T-cell (primary cell): ENCODE measurements at regions not wholly inside any gene's neighbourhood (a gene's known extent, or its start where the extent isn't known, plus 50 kb on each side); places are given as distances from the start of the nearest gene placed in this dataset.

ENCODE experiments used
- ATAC-seq, 4 experiments: fragments of 200-7000 bp in 3 of 4; fragments of 150-1000 bp in 1 of 4; cut with Tn5 transposase; replicated peaks in 1 of 4; 1 replicate in 3 of 4; 2 replicates in 1 of 4; pipeline ENCODE4 v1.10.0; 2021; ENCODE audit warnings: moderate library complexity in 3 of 4, mild to moderate bottlenecking in 2 of 4, moderate number of reproducible peaks in 1 of 4
- CTCF ChIA-PET, 2 donors: fragments of 300-600 bp; sonication (Branson Sonifier 250); formaldehyde crosslinking; loops; one replicate each; lab custom pipeline; 2022; ENCODE audit warnings: antibody characterized with exemption in 2 of 2; lab: Charles Lee
- POLR2A ChIA-PET, 2 donors: fragments of 300-600 bp; sonication (Branson Sonifier 250); formaldehyde crosslinking; loops; one replicate each; lab custom pipeline; 2022; ENCODE audit warnings: antibody characterized with exemption in 2 of 2; lab: Charles Lee
- DNase-seq, 35 experiments: peaks; one replicate each; pipeline versions ENCODE4 v3.0.0 to v3.0.0-alpha.2; 2013 to 2023
- H3K27ac ChIP-seq: one replicate; pipeline ENCODE4 v1.5.1; 2013; ENCODE audit warnings: low read length
- H3K27me3 ChIP-seq, 2 experiments: replicated peaks in 1 of 2; 1 replicate in 1 of 2; 2 replicates in 1 of 2; pipeline versions ENCODE4 v1.6.1 to v1.7.0; 2013; ENCODE audit warnings: low read length in 1 of 2, mixed read lengths in 1 of 2; ENCODE audit not compliant: control insufficient read depth in 2 of 2, insufficient read depth in 2 of 2; ENCODE audit errors: extremely low read depth in 1 of 2
- H3K36me3 ChIP-seq, 2 donors: 1 replicate in 1 of 2; 2 replicates in 1 of 2; pipeline versions ENCODE4 v1.6.1 to v1.7.0; 2013; ENCODE audit warnings: low read length in 1 of 2; ENCODE audit not compliant: control insufficient read depth in 2 of 2, insufficient read depth in 1 of 2; ENCODE audit errors: extremely low read depth in 1 of 2
- H3K4me1 ChIP-seq, 2 experiments: 1 replicate in 1 of 2; 2 replicates in 1 of 2; pipeline versions ENCODE4 v1.6.1 to v1.7.0; 2013; ENCODE audit warnings: low read length in 2 of 2, mixed read lengths in 1 of 2; ENCODE audit not compliant: insufficient read depth in 2 of 2, control insufficient read depth in 1 of 2; ENCODE audit errors: extremely low read depth in 1 of 2
- H3K4me3 ChIP-seq, 2 donors: 1 replicate in 1 of 2; 2 replicates in 1 of 2; pipeline versions ENCODE4 v1.5.1 to v1.7.0; 2013; ENCODE audit warnings: mild to moderate bottlenecking in 2 of 2, low read length in 1 of 2, moderate library complexity in 1 of 2; ENCODE audit not compliant: control insufficient read depth in 1 of 2; ENCODE audit errors: extremely low read depth in 1 of 2
- H3K9me3 ChIP-seq: 2 replicates; pipeline ENCODE4 v1.7.0; 2013
- H3K27ac Mint-ChIP-seq, 2 donors: one replicate each; pipeline ENCODE4 v1.8.0; 2020 to 2021; ENCODE audit warnings: mild to moderate bottlenecking in 2 of 2, mixed read lengths in 2 of 2
- H3K27me3 Mint-ChIP-seq, 2 donors: one replicate each; pipeline ENCODE4 v1.8.0; 2021 to 2022; ENCODE audit warnings: mixed read lengths in 2 of 2
- H3K36me3 Mint-ChIP-seq: one replicate; pipeline ENCODE4 v1.8.0; 2021; ENCODE audit warnings: mixed read lengths
- H3K4me1 Mint-ChIP-seq, 3 donors: one replicate each; pipeline ENCODE4 v1.8.0; 2020 to 2022; ENCODE audit warnings: mixed read lengths in 3 of 3, mild to moderate bottlenecking in 1 of 3
- H3K4me3 Mint-ChIP-seq, 3 donors: one replicate each; pipeline ENCODE4 v1.8.0; 2020 to 2022; ENCODE audit warnings: mild to moderate bottlenecking in 3 of 3, mixed read lengths in 3 of 3, moderate library complexity in 3 of 3
- H3K9me3 Mint-ChIP-seq, 3 donors: one replicate each; pipeline ENCODE4 v1.8.0; 2020 to 2022; ENCODE audit warnings: mixed read lengths in 3 of 3
- WGBS: methylation state at CpG from one replicate; pipeline ENCODE4 v1.1.5; 2013; ENCODE audit warnings: missing lambda C conversion rate; ENCODE audit not compliant: insufficient coverage; 5-methylcytosine and 5-hydroxymethylcytosine counted together

- POLR2A ChIA-PET: no interaction called here
- Histone ChIP-seq H3K27ac (no peak overlapping the region), H3K36me3 (no peaks in the 10 kb centered on the region), H3K4me1 (no peaks in the 10 kb centered on the region), H3K27me3 (peaks cover 0 to 3% of the 10 kb centered on the region in 2 experiments), H3K4me3 (no peak overlapping the region), H3K9me3 (no peaks in the 10 kb centered on the region)
- peaks cover 0 to 11% (median 0%) of the 10 kb centered on the region in 3 donors for H3K9me3 Mint-ChIP-seq
- peaks cover 0 to 2% of the 10 kb centered on the region in 2 donors for H3K27me3 Mint-ChIP-seq
- no peak overlapping the region for H3K27ac Mint-ChIP-seq
- 65% methylated on average over 6 of the region's 6 CpGs for WGBS
- no peak overlapping the region for H3K4me3 Mint-ChIP-seq
- ATAC-seq (no peak), DNase-seq (no peak)
- H3K36me3 Mint-ChIP-seq: no peaks in the 10 kb centered on the region
- CTCF ChIA-PET: no interaction called here
- no peaks in the 10 kb centered on the region for H3K4me1 Mint-ChIP-seq
These were observed 972.2 kb upstream of the TMEM132C start for GRCh38 chr12:127294651-127295210.

DNA sequence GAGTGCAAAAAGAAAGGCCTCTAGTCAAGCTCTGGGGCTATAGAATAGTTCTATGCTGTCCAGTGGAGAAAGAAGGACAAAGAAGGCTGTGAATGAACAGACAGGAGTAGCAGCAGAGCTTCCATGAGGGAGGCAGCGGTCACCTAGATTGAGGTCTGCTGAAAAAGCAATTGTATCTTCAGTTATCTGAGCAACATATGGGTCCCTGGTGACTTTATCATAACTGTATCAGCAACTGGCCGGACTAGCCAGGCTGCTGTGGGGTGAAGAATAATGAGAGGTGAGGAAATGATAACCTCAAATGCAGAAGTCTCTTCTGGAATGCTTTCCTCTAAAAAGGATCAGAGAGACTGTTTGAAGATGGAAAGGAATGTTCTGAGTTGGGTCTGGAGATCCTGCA, 971.3 kb upstream of the TMEM132C start:
- Histone ChIP-seq H3K4me3 (no peak overlapping the region), H3K36me3 (no peaks in the 10 kb centered on the region), H3K9me3 (no peaks in the 10 kb centered on the region), H3K4me1 (no peaks in the 10 kb centered on the region), H3K27ac (no peak overlapping the region), H3K27me3 (peaks cover 0 to 3% of the 10 kb centered on the region in 2 experiments)
- ChIA-PET CTCF (no interaction called here), POLR2A (no interaction called here)
- ATAC-seq: no peak
- no peak for DNase-seq
- WGBS: 88% methylated on average over 2 of the region's 2 CpGs
- no peak overlapping the region for H3K4me3 Mint-ChIP-seq
- peaks cover 0 to 11% (median 0%) of the 10 kb centered on the region in 3 donors for H3K9me3 Mint-ChIP-seq
- no peaks in the 10 kb centered on the region for H3K36me3 Mint-ChIP-seq
- no peaks in the 10 kb centered on the region for H3K4me1 Mint-ChIP-seq
- H3K27ac Mint-ChIP-seq: no peak overlapping the region
- H3K27me3 Mint-ChIP-seq: peaks cover 0 to 2% of the 10 kb centered on the region in 2 donors

DNA sequence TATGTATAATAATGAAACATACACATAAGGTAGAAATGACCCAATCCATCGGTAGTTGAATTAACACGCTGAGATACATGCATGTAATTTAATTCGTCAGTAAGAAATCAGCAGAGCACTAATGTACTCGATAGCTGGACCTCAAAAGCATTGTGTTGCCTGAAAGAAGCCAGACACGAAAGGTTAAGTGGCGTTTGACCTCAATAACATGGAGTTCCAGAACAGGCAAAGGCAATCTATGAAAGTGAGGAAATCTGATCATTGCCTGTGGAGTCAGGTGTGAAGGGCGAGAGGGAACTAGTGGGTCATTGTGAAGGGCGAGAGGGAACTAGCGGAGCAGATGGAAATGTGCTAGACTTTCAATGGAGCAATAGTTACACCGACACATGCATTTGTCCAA, 970.4 kb upstream of the TMEM132C start:
- Histone ChIP-seq H3K36me3 (no peaks in the 10 kb centered on the region), H3K4me1 (no peaks in the 10 kb centered on the region), H3K9me3 (no peaks in the 10 kb centered on the region), H3K27ac (no peak overlapping the region), H3K4me3 (no peak overlapping the region), H3K27me3 (peaks cover 0 to 3% of the 10 kb centered on the region in 2 experiments)
- 84% methylated on average over 5 of the region's 10 CpGs for WGBS
- H3K36me3 Mint-ChIP-seq: no peaks in the 10 kb centered on the region
- no peaks in the 10 kb centered on the region for H3K4me1 Mint-ChIP-seq
- ChIA-PET CTCF (no interaction called here), POLR2A (no interaction called here)
- ATAC-seq (no peak), DNase-seq (no peak)
- peaks cover 0 to 2% of the 10 kb centered on the region in 2 donors for H3K27me3 Mint-ChIP-seq
- H3K27ac Mint-ChIP-seq: no peak overlapping the region
- H3K4me3 Mint-ChIP-seq: no peak overlapping the region
- H3K9me3 Mint-ChIP-seq: peaks cover 0 to 11% (median 0%) of the 10 kb centered on the region in 3 donors

DNA sequence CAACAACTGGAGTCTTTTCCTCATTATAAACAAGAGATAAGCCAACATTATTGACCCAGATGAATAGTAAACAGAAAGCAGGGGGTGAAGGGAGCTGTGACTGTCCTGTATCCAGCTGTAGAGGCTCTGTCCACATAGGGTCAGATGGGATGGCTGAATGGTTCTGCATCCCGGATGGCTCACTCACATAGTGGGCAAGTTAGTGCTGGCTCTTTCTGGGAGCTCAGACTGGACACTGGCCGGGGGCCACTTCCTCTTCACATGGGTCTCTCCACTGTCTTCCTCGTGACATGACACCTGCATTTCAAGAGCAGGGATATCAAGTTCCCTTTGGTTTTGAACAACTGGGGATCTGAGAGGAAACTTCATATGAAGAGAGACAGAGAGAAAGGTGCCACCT, 969.6 kb upstream of the TMEM132C start:
- H3K4me1 ChIP-seq: no peaks in the 10 kb centered on the region
- no peaks in the 10 kb centered on the region for H3K9me3 ChIP-seq
- POLR2A ChIA-PET: no interaction called here
- Mint-ChIP-seq H3K36me3 (no peaks in the 10 kb centered on the region), H3K27ac (no peak overlapping the region), H3K4me1 (no peaks in the 10 kb centered on the region), H3K9me3 (peaks cover 0 to 11% (median 0%) of the 10 kb centered on the region in 3 donors), H3K4me3 (no peak overlapping the region), H3K27me3 (peaks cover 0 to 2% of the 10 kb centered on the region in 2 donors)
- 75% methylated on average over 1 of the region's 3 CpGs for WGBS
- peaks cover 0 to 3% of the 10 kb centered on the region in 2 experiments for H3K27me3 ChIP-seq
- H3K27ac ChIP-seq: no peak overlapping the region
- DNase-seq: no peak
- no peak for ATAC-seq
- H3K36me3 ChIP-seq: no peaks in the 10 kb centered on the region
- no peak overlapping the region for H3K4me3 ChIP-seq
- CTCF ChIA-PET: no interaction called here

DNA sequence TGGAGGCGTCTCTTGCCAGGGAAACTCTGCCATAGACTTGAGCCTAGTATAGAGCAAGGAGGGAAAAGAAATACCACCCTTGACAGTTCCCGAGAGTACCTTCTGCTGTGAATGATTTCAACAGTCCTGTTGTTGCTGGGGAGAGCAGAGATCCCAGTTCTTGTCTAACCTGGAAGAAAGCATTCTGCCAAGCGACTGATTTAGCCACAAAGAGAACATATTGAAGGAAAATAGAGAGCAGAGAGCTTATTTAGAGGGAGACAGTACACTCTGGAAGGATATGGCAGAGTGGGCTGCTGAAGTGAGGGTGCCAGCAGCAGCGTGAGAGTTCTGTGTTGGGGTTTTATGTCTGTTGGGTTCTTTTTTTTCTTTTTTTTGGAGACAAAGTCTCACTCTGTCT, 966.9 kb upstream of the TMEM132C start:
- no peak overlapping the region for H3K27ac Mint-ChIP-seq
- H3K27me3 ChIP-seq: no peaks in the 10 kb centered on the region
- POLR2A ChIA-PET: no interaction called here
- no peaks in the 10 kb centered on the region for H3K36me3 ChIP-seq
- no peak overlapping the region for H3K27ac ChIP-seq
- no peaks in the 10 kb centered on the region for H3K9me3 ChIP-seq
- H3K36me3 Mint-ChIP-seq: no peaks in the 10 kb centered on the region
- H3K4me1 Mint-ChIP-seq: no peaks in the 10 kb centered on the region
- H3K27me3 Mint-ChIP-seq: peaks cover 3 to 5% of the 10 kb centered on the region in 2 donors
- no peak overlapping the region for H3K4me3 Mint-ChIP-seq
- peaks cover 0 to 16% (median 0%) of the 10 kb centered on the region in 3 donors for H3K9me3 Mint-ChIP-seq
- ATAC-seq (no peak), DNase-seq (no peak)
- no peak overlapping the region for H3K4me3 ChIP-seq
- 74% methylated on average over 3 of the region's 4 CpGs for WGBS
- no peaks in the 10 kb centered on the region for H3K4me1 ChIP-seq
- CTCF ChIA-PET: no interaction called here

DNA sequence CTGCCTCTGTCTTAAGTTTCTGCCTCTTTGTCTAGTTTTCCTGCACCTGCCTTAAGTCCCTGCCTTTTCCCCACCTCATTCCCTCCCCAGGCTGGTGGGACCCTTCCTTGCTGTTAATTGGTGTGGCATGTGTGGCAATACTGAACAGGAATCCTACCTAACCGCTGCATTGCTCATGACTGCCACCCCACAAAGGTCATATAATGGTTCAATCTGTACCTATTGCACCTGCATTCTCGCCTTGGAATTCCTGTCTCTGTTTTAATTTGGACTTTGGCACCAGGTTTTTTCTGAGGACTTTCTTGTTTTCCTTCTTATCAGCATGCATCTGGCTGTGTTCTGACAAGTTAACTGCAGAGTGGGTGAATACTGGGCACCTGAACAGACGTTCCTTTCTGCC, 966.2 kb upstream of the TMEM132C start:
- ChIA-PET CTCF (no interaction called here), POLR2A (no interaction called here)
- H3K4me1 ChIP-seq: no peaks in the 10 kb centered on the region
- no peak overlapping the region for H3K27ac Mint-ChIP-seq
- H3K9me3 Mint-ChIP-seq: peaks cover 0 to 12% (median 0%) of the 10 kb centered on the region in 3 donors
- H3K4me3 ChIP-seq: no peak overlapping the region
- H3K4me1 Mint-ChIP-seq: no peaks in the 10 kb centered on the region
- WGBS: 20% methylated on average over 1 of the region's 3 CpGs
- peaks cover 3 to 5% of the 10 kb centered on the region in 2 donors for H3K27me3 Mint-ChIP-seq
- no peak overlapping the region for H3K27ac ChIP-seq
- no peaks in the 10 kb centered on the region for H3K27me3 ChIP-seq
- no peak overlapping the region for H3K4me3 Mint-ChIP-seq
- H3K36me3 Mint-ChIP-seq: no peaks in the 10 kb centered on the region
- ATAC-seq: no peak
- no peaks in the 10 kb centered on the region for H3K36me3 ChIP-seq
- no peaks in the 10 kb centered on the region for H3K9me3 ChIP-seq
- DNase-seq: no peak

- Histone ChIP-seq H3K27me3 (no peaks in the 10 kb centered on the region), H3K27ac (no peak overlapping the region), H3K4me3 (no peak overlapping the region), H3K9me3 (no peaks in the 10 kb centered on the region), H3K36me3 (no peaks in the 10 kb centered on the region), H3K4me1 (no peaks in the 10 kb centered on the region)
- no CpG with 5 or more reads among the region's 1 CpG for WGBS
- Mint-ChIP-seq H3K36me3 (no peaks in the 10 kb centered on the region), H3K27ac (no peak overlapping the region), H3K4me3 (no peak overlapping the region), H3K9me3 (peaks cover 0 to 9% (median 0%) of the 10 kb centered on the region in 3 donors), H3K27me3 (peaks cover 3 to 5% of the 10 kb centered on the region in 2 donors), H3K4me1 (no peaks in the 10 kb centered on the region)
- no peak for ATAC-seq
- DNase-seq: no peak
- ChIA-PET CTCF (no interaction called here), POLR2A (no interaction called here)
These were observed 965.1 kb upstream of the TMEM132C start for GRCh38 chr12:127301876-127302275.
